NB4 (cell line): ENCODE measurements at regions not wholly inside any gene's neighbourhood (a gene's known extent, or its start where the extent isn't known, plus 50 kb on each side); places are given as distances from the start of the nearest gene placed in this dataset.

Experiments
- MYC ChIP-seq: IDR thresholded peaks from 2 replicates; pipeline ENCODE4 v1.6.1; 2011; ENCODE audit warnings: low read depth, low read length
- TF ChIP-seq, protein P1 (sequence below): IDR thresholded peaks from one replicate; pipeline ENCODE4 v1.5.1; 2012; ENCODE audit warnings: low read depth, low read length

DNA sequence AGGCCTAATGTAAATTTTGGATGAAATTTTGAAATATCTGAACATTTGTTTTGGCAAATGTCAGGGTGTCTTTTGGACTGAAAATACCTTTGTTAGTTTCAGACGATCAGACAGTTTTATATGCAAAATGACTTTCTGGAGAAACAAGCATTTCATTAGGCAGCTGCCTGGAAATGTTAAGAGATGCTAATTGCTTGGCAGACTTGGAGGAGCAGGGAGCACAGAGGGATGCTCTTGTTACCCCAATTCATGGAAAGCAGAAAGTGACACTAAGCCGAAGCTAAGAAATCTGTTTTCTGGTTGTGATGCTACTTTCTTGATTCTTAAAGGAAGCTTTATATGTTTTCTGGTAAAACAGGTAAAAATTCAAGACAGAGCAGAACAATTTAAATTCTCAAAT, 204.3 kb upstream of the GBE1 start:
- TF ChIP-seq, protein P1, sequence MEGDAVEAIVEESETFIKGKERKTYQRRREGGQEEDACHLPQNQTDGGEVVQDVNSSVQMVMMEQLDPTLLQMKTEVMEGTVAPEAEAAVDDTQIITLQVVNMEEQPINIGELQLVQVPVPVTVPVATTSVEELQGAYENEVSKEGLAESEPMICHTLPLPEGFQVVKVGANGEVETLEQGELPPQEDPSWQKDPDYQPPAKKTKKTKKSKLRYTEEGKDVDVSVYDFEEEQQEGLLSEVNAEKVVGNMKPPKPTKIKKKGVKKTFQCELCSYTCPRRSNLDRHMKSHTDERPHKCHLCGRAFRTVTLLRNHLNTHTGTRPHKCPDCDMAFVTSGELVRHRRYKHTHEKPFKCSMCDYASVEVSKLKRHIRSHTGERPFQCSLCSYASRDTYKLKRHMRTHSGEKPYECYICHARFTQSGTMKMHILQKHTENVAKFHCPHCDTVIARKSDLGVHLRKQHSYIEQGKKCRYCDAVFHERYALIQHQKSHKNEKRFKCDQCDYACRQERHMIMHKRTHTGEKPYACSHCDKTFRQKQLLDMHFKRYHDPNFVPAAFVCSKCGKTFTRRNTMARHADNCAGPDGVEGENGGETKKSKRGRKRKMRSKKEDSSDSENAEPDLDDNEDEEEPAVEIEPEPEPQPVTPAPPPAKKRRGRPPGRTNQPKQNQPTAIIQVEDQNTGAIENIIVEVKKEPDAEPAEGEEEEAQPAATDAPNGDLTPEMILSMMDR: no peak
- no peak for TF ChIP-seq MYC
